ENCODE measurements at regions not wholly inside any gene's neighbourhood (a gene's known extent, or its start where the extent isn't known, plus 50 kb on each side); places are given as distances from the start of the nearest gene placed in this dataset.

DNA sequence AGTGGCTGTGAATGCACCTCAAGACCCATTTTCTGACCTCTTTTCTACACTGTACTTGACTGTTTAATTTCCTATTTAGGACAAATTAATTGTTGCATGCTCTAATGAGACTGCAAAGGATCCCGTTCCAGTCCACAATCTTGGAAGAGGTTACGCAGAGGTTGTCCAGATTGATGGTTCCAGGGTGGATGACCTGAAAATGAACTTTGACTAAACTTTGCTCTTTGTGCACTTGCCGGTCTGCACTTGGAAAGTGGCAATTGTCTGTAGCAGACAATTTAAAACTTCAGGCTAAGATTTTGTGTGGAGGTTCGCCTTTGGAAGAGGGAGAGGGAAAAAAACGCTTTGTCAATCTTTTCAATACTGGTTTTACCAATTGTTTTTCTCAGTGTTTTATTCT is 267.8 kb downstream of the TMEM161B start:
- no peak for TF ChIP-seq EP300 (IDR thresholded peaks at IDR 0.05)
- TF ChIP-seq, protein P1, sequence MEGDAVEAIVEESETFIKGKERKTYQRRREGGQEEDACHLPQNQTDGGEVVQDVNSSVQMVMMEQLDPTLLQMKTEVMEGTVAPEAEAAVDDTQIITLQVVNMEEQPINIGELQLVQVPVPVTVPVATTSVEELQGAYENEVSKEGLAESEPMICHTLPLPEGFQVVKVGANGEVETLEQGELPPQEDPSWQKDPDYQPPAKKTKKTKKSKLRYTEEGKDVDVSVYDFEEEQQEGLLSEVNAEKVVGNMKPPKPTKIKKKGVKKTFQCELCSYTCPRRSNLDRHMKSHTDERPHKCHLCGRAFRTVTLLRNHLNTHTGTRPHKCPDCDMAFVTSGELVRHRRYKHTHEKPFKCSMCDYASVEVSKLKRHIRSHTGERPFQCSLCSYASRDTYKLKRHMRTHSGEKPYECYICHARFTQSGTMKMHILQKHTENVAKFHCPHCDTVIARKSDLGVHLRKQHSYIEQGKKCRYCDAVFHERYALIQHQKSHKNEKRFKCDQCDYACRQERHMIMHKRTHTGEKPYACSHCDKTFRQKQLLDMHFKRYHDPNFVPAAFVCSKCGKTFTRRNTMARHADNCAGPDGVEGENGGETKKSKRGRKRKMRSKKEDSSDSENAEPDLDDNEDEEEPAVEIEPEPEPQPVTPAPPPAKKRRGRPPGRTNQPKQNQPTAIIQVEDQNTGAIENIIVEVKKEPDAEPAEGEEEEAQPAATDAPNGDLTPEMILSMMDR (IDR thresholded peaks at IDR 0.05) = no peak
